CD14-positive monocyte (primary cell): ENCODE measurements at regions not wholly inside any gene's neighbourhood (a gene's known extent, or its start where the extent isn't known, plus 50 kb on each side); places are given as distances from the start of the nearest gene placed in this dataset.

Experiments
- DNase-seq, 3 donors: peaks; one replicate each; pipeline ENCODE4 v3.0.0-alpha.2; 2011 to 2022
- H2AFZ ChIP-seq: 2 replicates; pipeline ENCODE4 v1.6.0; 2012; ENCODE audit warnings: mild to moderate bottlenecking, low read depth, low read length, inconsistent platforms; ENCODE audit not compliant: insufficient read depth, poor library complexity, severe bottlenecking
- H3K27ac ChIP-seq, 2 donors: 1 replicate in 1 of 2; 2 replicates in 1 of 2; pipeline ENCODE4 v1.5.1; 2012 to 2013; ENCODE audit warnings: low read length in 2 of 2, control low read depth in 1 of 2, inconsistent platforms in 1 of 2, low read depth in 1 of 2, mild to moderate bottlenecking in 1 of 2
- H3K27me3 ChIP-seq, 2 donors: one replicate each; pipeline versions ENCODE4 v1.6.0 to v1.6.1; 2011 to 2013; ENCODE audit warnings: low read length in 2 of 2; ENCODE audit not compliant: control insufficient read depth in 2 of 2, insufficient read depth in 2 of 2
- H3K36me3 ChIP-seq, 2 donors: replicated peaks in 1 of 2; 1 replicate in 1 of 2; 2 replicates in 1 of 2; pipeline versions ENCODE4 v1.5.1 to v1.6.1; 2012 to 2013; ENCODE audit warnings: low read length in 2 of 2, control low read depth in 1 of 2, inconsistent platforms in 1 of 2, mild to moderate bottlenecking in 1 of 2; ENCODE audit not compliant: insufficient read depth in 2 of 2, control insufficient read depth in 1 of 2
- H3K4me1 ChIP-seq, 2 donors: 1 replicate in 1 of 2; 2 replicates in 1 of 2; pipeline versions ENCODE4 v1.5.1 to v1.6.1; 2012 to 2013; ENCODE audit warnings: low read length in 2 of 2, control low read depth in 1 of 2, inconsistent platforms in 1 of 2, mild to moderate bottlenecking in 1 of 2, moderate library complexity in 1 of 2; ENCODE audit not compliant: insufficient read depth in 2 of 2, control insufficient read depth in 1 of 2
- H3K4me2 ChIP-seq: replicated peaks from 2 replicates; pipeline ENCODE3; 2012; ENCODE audit warnings: low read length, moderate library complexity, mild to moderate bottlenecking; ENCODE audit not compliant: poor library complexity, severe bottlenecking; ENCODE audit errors: extremely low read depth
- H3K4me3 ChIP-seq, 3 experiments: fragments of 200-600 bp in 1 of 3; sonication (generic) in 1 of 3; replicated peaks in 1 of 3; 1 replicate in 2 of 3; 2 replicates in 1 of 3; pipeline ENCODE4 v1.5.1; 2011 to 2013; ENCODE audit warnings: low read length in 3 of 3, mild to moderate bottlenecking in 3 of 3, control low read depth in 2 of 3, low read depth in 2 of 3, inconsistent platforms in 1 of 3, moderate library complexity in 1 of 3
- H3K79me2 ChIP-seq: 2 replicates; pipeline ENCODE4 v1.6.0; 2012; ENCODE audit warnings: mild to moderate bottlenecking, control low read depth, inconsistent platforms, low read length, moderate library complexity; ENCODE audit not compliant: insufficient read depth
- H3K9ac ChIP-seq: 2 replicates; pipeline ENCODE4 v1.6.0; 2017; ENCODE audit warnings: low read length, mild to moderate bottlenecking; ENCODE audit not compliant: insufficient read depth, poor library complexity, severe bottlenecking
- H3K9me3 ChIP-seq, 2 donors: replicated peaks in 1 of 2; 1 replicate in 1 of 2; 2 replicates in 1 of 2; pipeline versions ENCODE4 v1.5.1 to v1.6.1; 2012 to 2013; ENCODE audit warnings: low read length in 2 of 2, control low read depth in 1 of 2; ENCODE audit not compliant: control insufficient read depth in 1 of 2, insufficient read depth in 1 of 2
- H4K20me1 ChIP-seq: 2 replicates; pipeline ENCODE4 v1.6.0; 2012; ENCODE audit warnings: mild to moderate bottlenecking, low read length, control low read depth, moderate library complexity; ENCODE audit not compliant: insufficient read depth
- H3K27ac Mint-ChIP-seq, 7 donors: one replicate each; pipeline ENCODE4 v1.8.0; 2020; ENCODE audit warnings: mild to moderate bottlenecking in 7 of 7, mixed read lengths in 7 of 7, moderate library complexity in 6 of 7, inconsistent platforms in 2 of 7
- H3K27me3 Mint-ChIP-seq, 3 donors: one replicate each; pipeline ENCODE4 v1.8.0; 2021 to 2022; ENCODE audit warnings: low read depth in 3 of 3, mild to moderate bottlenecking in 3 of 3, mixed read lengths in 3 of 3, moderate library complexity in 3 of 3, inconsistent platforms in 1 of 3
- H3K36me3 Mint-ChIP-seq, 2 donors: one replicate each; pipeline ENCODE4 v1.8.0; 2020; ENCODE audit warnings: mixed read lengths in 2 of 2, inconsistent platforms in 1 of 2, mild to moderate bottlenecking in 1 of 2
- H3K4me1 Mint-ChIP-seq: one replicate; pipeline ENCODE4 v1.8.0; 2020; ENCODE audit warnings: mild to moderate bottlenecking, mixed read lengths
- H3K4me3 Mint-ChIP-seq, 2 donors: one replicate each; pipeline ENCODE4 v1.8.0; 2020; ENCODE audit warnings: mild to moderate bottlenecking in 2 of 2, mixed read lengths in 2 of 2, moderate library complexity in 1 of 2
- H3K9me3 Mint-ChIP-seq, 7 donors: one replicate each; pipeline ENCODE4 v1.8.0; 2020 to 2022; ENCODE audit warnings: mixed read lengths in 7 of 7, mild to moderate bottlenecking in 6 of 7, moderate library complexity in 6 of 7, inconsistent platforms in 2 of 7
- CTCF ChIP-seq: fragments of 200-600 bp; IDR thresholded peaks from one replicate; pipeline ENCODE4 v1.8.0; 2022; ENCODE audit warnings: antibody characterized with exemption, mild to moderate bottlenecking
- WGBS: methylation state at CpG from one replicate; pipeline ENCODE4 v1.1.5; 2013; ENCODE audit warnings: missing lambda C conversion rate; ENCODE audit not compliant: insufficient coverage; 5-methylcytosine and 5-hydroxymethylcytosine counted together
- intact Hi-C, 2 donors: fragments of 100-400 bp; cut with micrococcal nuclease; formaldehyde crosslinking; loops; one replicate each; pipeline versions ENCODE4 v1.15.0 to v1.15.1; 2023

- Histone ChIP-seq H3K4me1 (no peaks in the 10 kb centered on the region), H3K9ac (no peak overlapping the region), H3K4me2 (no peak overlapping the region), H3K27me3 (no peaks in the 10 kb centered on the region), H3K9me3 (peaks cover 7 to 11% of the 10 kb centered on the region in 2 donors), H2AFZ (no peak overlapping the region), H3K27ac (no peak overlapping the region), H3K79me2 (no peaks in the 10 kb centered on the region), H3K36me3 (no peaks in the 10 kb centered on the region), H4K20me1 (no peaks in the 10 kb centered on the region), H3K4me3 (no peak overlapping the region)
- WGBS: 94% methylated on average over 7 of the region's 8 CpGs
- no peak overlapping the region for H3K4me3 Mint-ChIP-seq
- H3K27ac Mint-ChIP-seq: no peak overlapping the region
- H3K9me3 Mint-ChIP-seq: peaks cover 0 to 13% (median 7%) of the 10 kb centered on the region in 7 donors
- no peaks in the 10 kb centered on the region for H3K4me1 Mint-ChIP-seq
- no peak for TF ChIP-seq CTCF
- H3K36me3 Mint-ChIP-seq: no peaks in the 10 kb centered on the region
- no peak for DNase-seq
- intact Hi-C loops: no loop called here
- no peaks in the 10 kb centered on the region for H3K27me3 Mint-ChIP-seq
Measured at GRCh38 chr10:8725343-8725742, 670.9 kb downstream of the GATA3 start.

GRCh38 chr10:8726084-8726778 lies 671.7 kb downstream of the GATA3 start:
- Histone ChIP-seq H3K36me3 (no peaks in the 10 kb centered on the region), H2AFZ (no peak overlapping the region), H3K27me3 (no peaks in the 10 kb centered on the region), H3K79me2 (no peaks in the 10 kb centered on the region), H3K4me2 (no peak overlapping the region), H4K20me1 (no peaks in the 10 kb centered on the region), H3K9ac (no peak overlapping the region), H3K9me3 (peaks cover 7 to 11% of the 10 kb centered on the region in 2 donors), H3K4me3 (no peak overlapping the region), H3K27ac (no peak overlapping the region), H3K4me1 (no peaks in the 10 kb centered on the region)
- Mint-ChIP-seq H3K9me3 (peaks cover 0 to 13% (median 7%) of the 10 kb centered on the region in 7 donors), H3K4me1 (no peaks in the 10 kb centered on the region), H3K27ac (no peak overlapping the region), H3K27me3 (no peaks in the 10 kb centered on the region), H3K4me3 (no peak overlapping the region), H3K36me3 (no peaks in the 10 kb centered on the region)
- DNase-seq: no peak
- TF ChIP-seq CTCF: no peak
- intact Hi-C loops: no loop called here
- WGBS: no CpG with 5 or more reads among the region's 3 CpGs
